Tibial artery (tissue), 4 donors: ENCODE measurements at regions not wholly inside any gene's neighbourhood (a gene's known extent, or its start where the extent isn't known, plus 50 kb on each side); places are given as distances from the start of the nearest gene placed in this dataset.

Experiments
- DNase-seq, 2 donors: peaks; one replicate each; pipeline ENCODE4 v3.0.0-alpha.2; 2019
- H3K27ac ChIP-seq, 2 donors: fragments of 200-600 bp; sonication (generic) in 1 of 2; 1 replicate in 1 of 2; 2 replicates in 1 of 2; pipeline ENCODE4 v1.5.1; 2018 to 2019; ENCODE audit warnings: mild to moderate bottlenecking in 1 of 2
- H3K27me3 ChIP-seq, 2 donors: fragments of 200-600 bp; sonication (generic) in 1 of 2; one replicate each; pipeline versions ENCODE4 v1.5.1 to v1.6.0; 2016 to 2019
- H3K36me3 ChIP-seq, 3 donors: fragments of 200-600 bp; sonication (generic) in 2 of 3; one replicate each; pipeline ENCODE4 v1.5.1; 2016 to 2019; ENCODE audit warnings: mild to moderate bottlenecking in 2 of 3
- H3K4me1 ChIP-seq, 4 donors: fragments of 200-600 bp; sonication (generic) in 2 of 4; 1 replicate in 3 of 4; 2 replicates in 1 of 4; pipeline ENCODE4 v1.5.1; 2016 to 2019
- H3K4me3 ChIP-seq, 2 donors: fragments of 200-600 bp; sonication (generic) in 1 of 2; 1 replicate in 1 of 2; 2 replicates in 1 of 2; pipeline ENCODE4 v1.5.1; 2018 to 2019; ENCODE audit warnings: mild to moderate bottlenecking in 2 of 2
- H3K9me3 ChIP-seq, 3 donors: fragments of 200-600 bp; sonication (generic) in 1 of 3; one replicate each; pipeline ENCODE4 v1.5.1; 2016 to 2019
- intact Hi-C: fragments of 100-400 bp; cut with DNase I; formaldehyde crosslinking; loops from one replicate; pipeline ENCODE4 v1.15.0; 2023; ENCODE audit warnings: low total_unique reads
- TF ChIP-seq, protein P1 (sequence below), 2 experiments: fragments of 200-600 bp in 1 of 2; fragments of 450-650 bp in 1 of 2; IDR thresholded peaks; one replicate each; pipeline ENCODE4 v1.5.1; 2017 to 2019; ENCODE audit warnings: antibody characterized with exemption in 2 of 2, mild to moderate bottlenecking in 1 of 2, moderate library complexity in 1 of 2

DNA sequence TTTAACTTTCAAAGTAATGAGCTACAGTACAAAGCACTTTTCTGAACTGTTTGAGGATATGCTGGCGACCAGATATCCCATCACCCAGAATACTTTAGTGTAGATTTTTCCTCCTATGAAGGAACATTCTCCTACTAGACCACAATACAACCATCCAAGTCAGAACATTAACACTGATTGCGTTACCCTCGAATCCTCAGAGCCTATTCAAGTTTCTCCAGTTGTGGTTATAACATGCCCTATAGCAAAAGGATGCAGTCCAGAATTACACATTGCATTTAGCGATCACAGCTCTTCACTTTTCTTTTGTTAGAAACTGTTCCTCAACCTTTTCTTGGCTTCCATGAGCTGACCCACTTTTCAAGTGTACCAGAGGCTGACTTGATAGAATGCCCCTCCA lies 87.4 kb upstream of the SOX4 start:
- Histone ChIP-seq H3K4me3 (no peak overlapping the region), H3K36me3 (no peaks in the 10 kb centered on the region), H3K4me1 (no peaks in the 10 kb centered on the region), H3K27ac (no peak overlapping the region), H3K9me3 (no peaks in the 10 kb centered on the region), H3K27me3 (no peaks in the 10 kb centered on the region)
- TF ChIP-seq, protein P1, sequence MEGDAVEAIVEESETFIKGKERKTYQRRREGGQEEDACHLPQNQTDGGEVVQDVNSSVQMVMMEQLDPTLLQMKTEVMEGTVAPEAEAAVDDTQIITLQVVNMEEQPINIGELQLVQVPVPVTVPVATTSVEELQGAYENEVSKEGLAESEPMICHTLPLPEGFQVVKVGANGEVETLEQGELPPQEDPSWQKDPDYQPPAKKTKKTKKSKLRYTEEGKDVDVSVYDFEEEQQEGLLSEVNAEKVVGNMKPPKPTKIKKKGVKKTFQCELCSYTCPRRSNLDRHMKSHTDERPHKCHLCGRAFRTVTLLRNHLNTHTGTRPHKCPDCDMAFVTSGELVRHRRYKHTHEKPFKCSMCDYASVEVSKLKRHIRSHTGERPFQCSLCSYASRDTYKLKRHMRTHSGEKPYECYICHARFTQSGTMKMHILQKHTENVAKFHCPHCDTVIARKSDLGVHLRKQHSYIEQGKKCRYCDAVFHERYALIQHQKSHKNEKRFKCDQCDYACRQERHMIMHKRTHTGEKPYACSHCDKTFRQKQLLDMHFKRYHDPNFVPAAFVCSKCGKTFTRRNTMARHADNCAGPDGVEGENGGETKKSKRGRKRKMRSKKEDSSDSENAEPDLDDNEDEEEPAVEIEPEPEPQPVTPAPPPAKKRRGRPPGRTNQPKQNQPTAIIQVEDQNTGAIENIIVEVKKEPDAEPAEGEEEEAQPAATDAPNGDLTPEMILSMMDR (IDR thresholded peaks at IDR 0.05) = no peak
- DNase-seq = no peak
- intact Hi-C loops = no loop called here

DNA sequence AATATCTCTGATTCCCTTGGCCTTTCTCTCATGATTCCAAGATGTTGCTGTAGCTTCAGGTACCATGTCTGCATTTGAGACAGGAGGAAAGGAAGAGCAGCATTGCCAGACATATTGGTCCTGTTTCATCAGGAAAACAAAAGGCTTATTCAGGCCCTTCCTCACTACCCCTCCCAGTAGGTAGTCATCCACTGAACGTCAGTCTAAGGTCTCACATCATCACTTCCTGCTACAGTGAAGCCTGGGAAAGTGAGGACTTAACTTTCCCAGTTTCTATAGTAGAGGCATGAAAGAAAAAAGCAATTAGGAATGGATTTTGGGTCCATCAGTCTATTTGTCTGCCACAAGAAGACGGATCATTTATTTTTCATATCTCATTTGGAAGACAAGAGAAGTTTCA lies 85.7 kb upstream of the SOX4 start:
- no peak for DNase-seq
- Histone ChIP-seq H3K27me3 (no peaks in the 10 kb centered on the region), H3K4me1 (no peaks in the 10 kb centered on the region), H3K27ac (no peak overlapping the region), H3K9me3 (no peaks in the 10 kb centered on the region), H3K36me3 (no peaks in the 10 kb centered on the region), H3K4me3 (no peak overlapping the region)
- TF ChIP-seq, protein P1 (IDR thresholded peaks at IDR 0.05) = no peak
- intact Hi-C loops = no loop called here

DNA sequence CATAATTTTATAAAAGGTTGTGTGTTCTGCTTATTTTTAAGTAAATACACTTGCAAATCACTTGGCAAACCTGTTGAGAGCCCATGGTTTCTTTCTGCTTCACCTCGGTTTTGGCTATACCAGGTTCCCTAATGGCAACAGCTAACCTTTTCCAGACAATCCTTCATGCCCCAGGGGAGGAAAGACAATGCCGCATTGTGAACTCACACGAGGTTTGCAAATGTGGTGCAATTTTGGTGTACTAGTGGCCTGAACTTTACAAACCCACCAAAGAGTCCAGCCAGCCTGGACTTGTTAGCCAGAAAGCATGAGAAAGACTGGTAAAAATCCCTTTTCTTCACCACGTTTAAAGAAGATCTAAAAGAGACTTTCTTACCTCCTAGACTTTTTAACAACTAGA lies 84.8 kb upstream of the SOX4 start:
- H3K27me3 ChIP-seq = no peaks in the 10 kb centered on the region
- no peak overlapping the region for H3K4me3 ChIP-seq
- no peak overlapping the region for H3K27ac ChIP-seq
- no peaks in the 10 kb centered on the region for H3K36me3 ChIP-seq
- no peaks in the 10 kb centered on the region for H3K9me3 ChIP-seq
- TF ChIP-seq, protein P1 (IDR thresholded peaks at IDR 0.05) = no peak
- no peaks in the 10 kb centered on the region for H3K4me1 ChIP-seq
- no peak for DNase-seq
- intact Hi-C loops = no loop called here

DNA sequence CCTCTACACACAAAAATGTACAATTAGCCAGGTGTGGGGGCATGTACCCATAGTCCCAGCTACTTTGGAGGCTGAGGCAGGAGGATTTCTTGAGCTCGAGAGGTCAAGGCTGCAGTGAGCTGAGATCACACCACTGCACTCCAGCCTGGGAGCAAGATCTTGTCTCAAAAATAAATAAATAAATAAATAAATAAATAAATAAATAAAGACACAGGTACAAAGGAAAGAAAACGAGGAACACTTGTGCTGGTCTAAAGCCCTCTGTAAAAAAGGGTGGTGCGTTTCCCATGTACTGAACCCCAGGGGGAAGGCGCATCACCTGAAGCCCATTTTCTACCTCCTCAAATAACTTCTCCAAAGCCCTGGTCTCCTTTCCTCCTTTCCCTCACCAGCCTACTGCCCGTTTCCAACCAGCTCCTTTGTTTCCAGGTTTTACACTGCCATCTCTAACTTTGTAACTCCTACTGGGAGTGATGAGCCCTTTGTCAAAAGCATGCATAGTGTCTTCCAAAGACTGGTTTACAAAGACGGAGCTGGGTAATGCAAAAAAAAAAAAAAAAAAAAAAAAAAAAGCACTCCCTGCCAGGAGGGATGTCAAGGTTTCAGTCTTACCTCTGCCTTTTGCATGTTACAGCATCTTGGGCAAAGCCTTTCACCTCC lies 81.5 kb upstream of the SOX4 start:
- intact Hi-C loops = no loop called here

GRCh38 chr6:21514288-21514687 lies 79.3 kb upstream of the SOX4 start:
- no peaks in the 10 kb centered on the region for H3K36me3 ChIP-seq
- no peaks in the 10 kb centered on the region for H3K4me1 ChIP-seq
- intact Hi-C loops = no loop called here
- DNase-seq = no peak
- no peaks in the 10 kb centered on the region for H3K27me3 ChIP-seq
- TF ChIP-seq, protein P1 (IDR thresholded peaks at IDR 0.05) = no peak
- no peaks in the 10 kb centered on the region for H3K9me3 ChIP-seq
- H3K27ac ChIP-seq = no peak overlapping the region
- H3K4me3 ChIP-seq = no peak overlapping the region

More for the DNA sequence above, 81.5 kb upstream of the SOX4 start:
- Histone ChIP-seq H3K4me3 (no peak overlapping the region), H3K9me3 (no peaks in the 10 kb centered on the region), H3K4me1 (no peaks in the 10 kb centered on the region), H3K27ac (no peak overlapping the region), H3K36me3 (no peaks in the 10 kb centered on the region), H3K27me3 (no peaks in the 10 kb centered on the region)
- TF ChIP-seq, protein P1 (IDR thresholded peaks at IDR 0.05) = no peak
- no peak for DNase-seq

- peaks cover 0 to 3% of the 10 kb centered on the region in 2 donors for H3K27me3 ChIP-seq
- DNase-seq = no peak
- no peak overlapping the region for H3K27ac ChIP-seq
- H3K36me3 ChIP-seq = no peaks in the 10 kb centered on the region
- H3K4me1 ChIP-seq = no peaks in the 10 kb centered on the region
- no peaks in the 10 kb centered on the region for H3K9me3 ChIP-seq
- intact Hi-C loops = no loop called here
- no peak overlapping the region for H3K4me3 ChIP-seq
- TF ChIP-seq, protein P1 (IDR thresholded peaks at IDR 0.05) = no peak
These were observed 75.2 kb upstream of the SOX4 start for GRCh38 chr6:21518317-21518716.
